GM23248 (cell line): ENCODE measurements at regions not wholly inside any gene's neighbourhood (a gene's known extent, or its start where the extent isn't known, plus 50 kb on each side); places are given as distances from the start of the nearest gene placed in this dataset.

Source experiments
- DNase-seq: peaks from one replicate; pipeline ENCODE4 v3.0.0-alpha.2; 2015
- H2AFZ ChIP-seq: fragments of 200-600 bp; sonication (generic); 2 replicates; pipeline ENCODE4 v1.6.1; 2016; ENCODE audit warnings: antibody characterized with exemption
- H3F3A ChIP-seq: fragments of 200-600 bp; sonication (generic); 2 replicates; pipeline ENCODE4 v1.6.1; 2016; ENCODE audit warnings: mild to moderate bottlenecking, antibody characterized with exemption, mixed run types; ENCODE audit not compliant: insufficient read depth
- H3K27ac ChIP-seq: fragments of 200-600 bp; sonication (generic); 2 replicates; pipeline ENCODE4 v1.5.1; 2016; ENCODE audit warnings: mild to moderate bottlenecking
- H3K27me3 ChIP-seq: fragments of 200-600 bp; sonication (generic); replicated peaks from 2 replicates; pipeline ENCODE4 v1.6.1; 2016; ENCODE audit warnings: mild to moderate bottlenecking; ENCODE audit not compliant: insufficient read depth
- H3K36me3 ChIP-seq: fragments of 200-600 bp; sonication (generic); 2 replicates; pipeline ENCODE4 v1.6.1; 2016; ENCODE audit warnings: low read depth, mild to moderate bottlenecking
- H3K4me1 ChIP-seq: fragments of 200-600 bp; sonication (generic); 2 replicates; pipeline ENCODE4 v1.6.1; 2016; ENCODE audit warnings: mild to moderate bottlenecking; ENCODE audit not compliant: insufficient read depth
- H3K4me2 ChIP-seq: fragments of 200-600 bp; sonication (generic); one replicate; pipeline ENCODE4 v1.6.1; 2016; ENCODE audit warnings: mild to moderate bottlenecking; ENCODE audit not compliant: unreplicated experiment
- H3K4me3 ChIP-seq: fragments of 200-600 bp; sonication (generic); 2 replicates; pipeline ENCODE4 v1.5.1; 2016; ENCODE audit warnings: mild to moderate bottlenecking
- H3K79me2 ChIP-seq: fragments of 200-600 bp; sonication (generic); 2 replicates; pipeline ENCODE4 v1.6.1; 2016; ENCODE audit warnings: mild to moderate bottlenecking; ENCODE audit not compliant: insufficient read depth
- H3K9ac ChIP-seq: fragments of 200-600 bp; sonication (generic); 2 replicates; pipeline ENCODE4 v1.6.1; 2016; ENCODE audit warnings: mild to moderate bottlenecking
- H3K9me2 ChIP-seq: fragments of 200-600 bp; sonication (generic); 2 replicates; pipeline ENCODE4 v1.6.1; 2016; ENCODE audit warnings: mixed run types, mild to moderate bottlenecking, moderate library complexity; ENCODE audit not compliant: insufficient read depth
- H3K9me3 ChIP-seq: fragments of 200-600 bp; sonication (generic); one replicate; pipeline ENCODE4 v1.6.1; 2017; ENCODE audit warnings: low read depth
- H4K20me1 ChIP-seq: fragments of 200-600 bp; sonication (generic); 2 replicates; pipeline ENCODE4 v1.6.0; 2016; ENCODE audit not compliant: insufficient read depth
- EZH2 ChIP-seq: fragments of 200-600 bp; sonication (generic); IDR thresholded peaks from 2 replicates; pipeline ENCODE4 v1.6.1; 2018; ENCODE audit warnings: antibody characterized with exemption, mild to moderate bottlenecking; ENCODE audit not compliant: insufficient read depth, poor library complexity, severe bottlenecking
- EZH2phosphoT487 ChIP-seq: fragments of 200-600 bp; sonication (generic); IDR thresholded peaks from 2 replicates; pipeline ENCODE4 v1.6.1; 2018; ENCODE audit warnings: antibody characterized with exemption, moderate library complexity, mild to moderate bottlenecking, low read depth; ENCODE audit not compliant: insufficient read depth
- WGBS, 2 experiments: methylation state at CpG; one replicate each; pipeline ENCODE4 v1.1.6; 2015 to 2017; ENCODE audit warnings: low lambda C conversion rate in 2 of 2, low coverage in 1 of 2; ENCODE audit errors: missing lambda C conversion rate in 2 of 2; 5-methylcytosine and 5-hydroxymethylcytosine counted together
- in situ Hi-C: fragments of 300-500 bp; cut with MboI; formaldehyde crosslinking; loops from 2 replicates; pipeline ENCODE4 v1.15.0; 2020

DNA sequence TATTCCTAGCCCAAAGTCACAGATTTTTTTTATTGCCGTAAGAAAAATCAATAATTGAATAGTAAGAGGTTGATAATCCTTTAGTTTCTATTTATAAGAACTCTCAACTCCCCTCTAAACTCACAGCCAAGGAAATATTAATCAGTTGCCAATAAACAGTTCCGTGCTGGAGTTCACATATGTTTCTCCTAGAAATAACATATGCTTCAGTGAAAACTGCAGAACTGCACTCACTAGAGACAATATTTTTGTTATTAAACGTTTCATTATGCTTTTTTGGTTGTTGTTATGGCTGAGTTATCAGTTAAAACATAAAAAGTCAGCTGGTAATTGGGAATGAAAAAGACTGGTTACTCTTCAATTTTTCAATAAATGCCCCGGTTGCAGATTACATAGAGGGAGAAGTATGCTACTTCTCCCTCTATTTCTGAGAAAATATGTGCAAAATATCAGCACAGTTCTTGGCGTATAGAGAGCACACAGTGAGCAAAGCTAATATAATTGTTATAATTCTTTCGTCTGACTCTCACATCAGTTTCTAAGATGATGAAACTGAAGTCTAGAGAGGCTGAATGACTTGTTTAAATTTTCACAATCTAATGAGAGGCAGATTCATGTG lies 781.2 kb upstream of the GRM7 start:
- no peaks in the 10 kb centered on the region for H3F3A ChIP-seq
- H3K9ac ChIP-seq: no peak overlapping the region
- H3K9me3 ChIP-seq: no peaks in the 10 kb centered on the region
- H3K4me2 ChIP-seq: no peak overlapping the region
- no peaks in the 10 kb centered on the region for H3K9me2 ChIP-seq
- no peaks in the 10 kb centered on the region for H3K79me2 ChIP-seq
- H3K36me3 ChIP-seq: no peaks in the 10 kb centered on the region
- H3K4me1 ChIP-seq: no peaks in the 10 kb centered on the region
- DNase-seq: no peak
- 3% methylated on average over 6 of the region's 6 CpGs for WGBS, 2 experiments
- H3K27ac ChIP-seq: no peak overlapping the region
- no peaks in the 10 kb centered on the region for H4K20me1 ChIP-seq
- no peaks in the 10 kb centered on the region for H3K27me3 ChIP-seq
- H2AFZ ChIP-seq: no peak overlapping the region
- H3K4me3 ChIP-seq: no peak overlapping the region
- in situ Hi-C loops: no loop called here
- TF ChIP-seq EZH2 (no peak), EZH2phosphoT487 (no peak)

DNA sequence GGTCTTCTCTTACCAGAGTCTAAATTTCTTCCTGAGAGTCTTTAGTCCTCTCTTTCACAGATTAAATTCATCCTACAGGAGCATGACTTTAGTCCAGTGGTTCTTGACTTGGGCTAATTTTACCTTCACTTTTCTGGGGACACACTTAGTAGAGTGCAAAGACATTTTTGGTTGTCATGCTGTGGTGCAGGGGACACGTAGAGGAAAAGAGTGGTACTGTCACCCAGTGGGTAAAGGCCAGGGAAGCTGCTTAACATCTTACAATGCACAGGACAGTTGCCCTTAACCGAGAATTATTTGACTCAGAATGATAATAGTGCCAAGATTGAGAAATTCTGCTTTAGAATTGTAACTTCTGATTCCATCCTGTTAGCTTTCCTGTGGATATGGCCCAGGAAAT lies 772.5 kb upstream of the GRM7 start:
- in situ Hi-C loops: no loop called here
- Histone ChIP-seq H3F3A (no peaks in the 10 kb centered on the region), H3K79me2 (no peaks in the 10 kb centered on the region), H3K4me3 (no peak overlapping the region), H3K4me2 (no peak overlapping the region), H3K27me3 (no peaks in the 10 kb centered on the region), H3K4me1 (no peaks in the 10 kb centered on the region), H3K9me2 (no peaks in the 10 kb centered on the region), H3K9me3 (no peaks in the 10 kb centered on the region), H2AFZ (no peak overlapping the region), H3K36me3 (no peaks in the 10 kb centered on the region), H3K27ac (no peak overlapping the region), H3K9ac (no peak overlapping the region), H4K20me1 (no peaks in the 10 kb centered on the region)
- no peak for TF ChIP-seq EZH2
- no peak for TF ChIP-seq EZH2phosphoT487
- no peak for DNase-seq
- WGBS, 2 experiments: 2 to 5% methylated on average over 2 of the region's 2 CpGs

DNA sequence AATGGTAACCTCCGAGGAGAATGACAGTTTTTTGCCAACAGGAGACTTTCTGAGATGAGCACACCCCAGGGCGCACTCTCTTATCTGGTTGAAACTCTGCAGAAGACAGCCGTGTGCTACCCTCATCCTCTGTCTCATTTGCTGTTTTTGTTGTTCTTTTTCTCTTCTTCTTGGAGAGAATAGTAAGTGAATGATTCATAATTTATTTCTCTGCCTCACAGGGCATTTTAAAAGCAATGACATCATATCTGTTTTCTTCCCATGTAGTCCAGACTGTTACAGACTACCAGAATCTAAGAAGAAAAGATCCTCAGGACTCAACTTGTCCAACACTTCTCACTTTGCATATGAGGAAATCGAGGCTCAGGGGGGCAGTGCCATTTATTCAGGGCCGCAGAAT lies 771.1 kb upstream of the GRM7 start:
- Histone ChIP-seq H3K36me3 (no peaks in the 10 kb centered on the region), H3K4me2 (no peak overlapping the region), H3K9ac (no peak overlapping the region), H2AFZ (no peak overlapping the region), H3F3A (no peaks in the 10 kb centered on the region), H3K27ac (no peak overlapping the region), H3K9me2 (no peaks in the 10 kb centered on the region), H3K9me3 (no peaks in the 10 kb centered on the region), H3K4me3 (no peak overlapping the region), H3K4me1 (no peaks in the 10 kb centered on the region), H3K27me3 (no peaks in the 10 kb centered on the region), H3K79me2 (no peaks in the 10 kb centered on the region), H4K20me1 (no peaks in the 10 kb centered on the region)
- DNase-seq: no peak
- WGBS, 2 experiments: 5 to 9% methylated on average over 5 of the region's 5 CpGs
- in situ Hi-C loops: no loop called here
- TF ChIP-seq EZH2phosphoT487 (no peak), EZH2 (no peak)

DNA sequence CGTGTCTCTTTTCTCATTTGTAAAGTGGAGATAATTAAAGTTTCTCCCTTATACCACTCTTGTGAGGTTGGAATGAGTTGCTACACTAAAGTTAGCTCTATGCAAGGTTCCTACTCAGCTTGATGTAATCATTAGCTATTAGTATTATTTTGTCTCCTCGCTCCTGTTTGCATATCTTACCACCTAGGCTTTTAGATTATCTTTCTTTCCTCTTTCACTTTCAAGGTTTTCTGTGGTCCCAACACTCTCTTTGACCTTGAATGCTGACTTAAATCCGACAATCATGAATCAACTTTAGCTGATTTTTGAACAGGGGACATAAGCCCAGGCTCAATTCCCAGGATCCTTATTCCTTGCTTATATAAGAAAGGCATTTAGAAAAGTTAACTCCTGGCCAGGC lies 769.7 kb upstream of the GRM7 start:
- Histone ChIP-seq H3K4me2 (no peak overlapping the region), H3F3A (no peaks in the 10 kb centered on the region), H3K9ac (no peak overlapping the region), H3K9me3 (no peaks in the 10 kb centered on the region), H3K27ac (no peak overlapping the region), H3K4me3 (no peak overlapping the region), H3K79me2 (no peaks in the 10 kb centered on the region), H3K27me3 (no peaks in the 10 kb centered on the region), H3K4me1 (no peaks in the 10 kb centered on the region), H4K20me1 (no peaks in the 10 kb centered on the region), H3K36me3 (no peaks in the 10 kb centered on the region), H2AFZ (no peak overlapping the region), H3K9me2 (no peaks in the 10 kb centered on the region)
- in situ Hi-C loops: no loop called here
- TF ChIP-seq EZH2phosphoT487: no peak
- no peak for TF ChIP-seq EZH2
- DNase-seq: no peak
- WGBS, 2 experiments: 25 to 28% methylated on average over 3 of the region's 3 CpGs

DNA sequence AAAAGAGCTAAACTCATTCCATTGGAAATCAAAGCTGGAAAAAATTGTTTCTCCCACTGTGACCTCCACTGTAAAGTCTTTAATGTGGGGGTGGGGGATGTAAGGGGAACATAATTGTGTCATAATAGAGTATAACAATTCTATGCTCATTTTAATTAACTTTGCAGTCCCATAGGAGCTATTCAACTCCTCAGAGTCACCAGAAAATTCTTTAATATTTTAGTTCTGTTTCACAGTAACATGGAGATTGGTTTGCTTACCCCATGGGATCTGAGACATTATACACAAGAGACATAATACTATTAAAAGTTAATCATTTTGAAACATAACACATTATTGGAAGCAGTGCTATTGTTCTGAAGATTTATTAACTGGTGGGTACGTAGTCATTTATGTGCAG lies 765.9 kb upstream of the GRM7 start:
- no peak for TF ChIP-seq EZH2
- no peak for TF ChIP-seq EZH2phosphoT487
- Histone ChIP-seq H3K36me3 (no peaks in the 10 kb centered on the region), H3K4me3 (no peak overlapping the region), H3F3A (no peaks in the 10 kb centered on the region), H4K20me1 (no peaks in the 10 kb centered on the region), H2AFZ (no peak overlapping the region), H3K27me3 (no peaks in the 10 kb centered on the region), H3K4me1 (no peaks in the 10 kb centered on the region), H3K79me2 (no peaks in the 10 kb centered on the region), H3K27ac (no peak overlapping the region), H3K9me2 (no peaks in the 10 kb centered on the region), H3K9ac (no peak overlapping the region), H3K4me2 (no peak overlapping the region), H3K9me3 (no peaks in the 10 kb centered on the region)
- in situ Hi-C loops: no loop called here
- no peak for DNase-seq
- 12 to 26% methylated on average over 1 of the region's 1 CpG for WGBS, 2 experiments
